AG10803 (cell line): ENCODE measurements at regions not wholly inside any gene's neighbourhood (a gene's known extent, or its start where the extent isn't known, plus 50 kb on each side); places are given as distances from the start of the nearest gene placed in this dataset.
A peak's percentile ranks its signal among the peaks of the same experiment; 100 is the strongest.
"Not testable (repeated sequence)": the region's sequence is repeated elsewhere in the genome, so short reads cannot be mapped to it uniquely, and the experiment has no call there.

Experiments
- DNase-seq: peaks from one replicate; pipeline ENCODE4 v3.0.0; 2010; ENCODE audit warnings: low read depth
- H3K4me3 ChIP-seq: 2 replicates; pipeline ENCODE4 v1.5.1; 2011; ENCODE audit warnings: mild to moderate bottlenecking, low read length, control low read depth
- TF ChIP-seq, protein P1 (sequence below): conservative IDR thresholded peaks from 2 replicates; pipeline ENCODE4 v1.5.1; 2011; ENCODE audit warnings: mild to moderate bottlenecking, low read length, control low read depth, inconsistent platforms

DNA sequence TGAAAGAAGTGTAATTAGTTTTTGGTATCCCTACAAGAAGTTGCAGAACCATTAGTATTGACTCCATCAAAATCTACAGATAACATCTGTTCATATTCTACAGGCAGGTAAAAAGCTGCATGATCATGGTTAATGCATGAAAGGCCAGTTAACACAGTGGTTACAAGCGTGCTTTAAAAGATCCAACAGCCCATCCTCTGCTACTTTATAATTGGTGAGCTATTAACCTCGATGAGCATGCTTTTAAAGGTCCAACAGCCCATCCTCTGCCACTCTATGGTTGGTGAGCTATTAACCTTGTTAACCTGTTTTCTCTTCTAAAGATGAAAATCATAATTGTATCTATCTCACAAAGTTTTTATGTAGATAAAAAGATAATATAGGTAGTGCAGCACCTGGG is 289.3 kb downstream of the DUSP6 start:
- H3K4me3 ChIP-seq: no peak overlapping the region
- TF ChIP-seq, protein P1, sequence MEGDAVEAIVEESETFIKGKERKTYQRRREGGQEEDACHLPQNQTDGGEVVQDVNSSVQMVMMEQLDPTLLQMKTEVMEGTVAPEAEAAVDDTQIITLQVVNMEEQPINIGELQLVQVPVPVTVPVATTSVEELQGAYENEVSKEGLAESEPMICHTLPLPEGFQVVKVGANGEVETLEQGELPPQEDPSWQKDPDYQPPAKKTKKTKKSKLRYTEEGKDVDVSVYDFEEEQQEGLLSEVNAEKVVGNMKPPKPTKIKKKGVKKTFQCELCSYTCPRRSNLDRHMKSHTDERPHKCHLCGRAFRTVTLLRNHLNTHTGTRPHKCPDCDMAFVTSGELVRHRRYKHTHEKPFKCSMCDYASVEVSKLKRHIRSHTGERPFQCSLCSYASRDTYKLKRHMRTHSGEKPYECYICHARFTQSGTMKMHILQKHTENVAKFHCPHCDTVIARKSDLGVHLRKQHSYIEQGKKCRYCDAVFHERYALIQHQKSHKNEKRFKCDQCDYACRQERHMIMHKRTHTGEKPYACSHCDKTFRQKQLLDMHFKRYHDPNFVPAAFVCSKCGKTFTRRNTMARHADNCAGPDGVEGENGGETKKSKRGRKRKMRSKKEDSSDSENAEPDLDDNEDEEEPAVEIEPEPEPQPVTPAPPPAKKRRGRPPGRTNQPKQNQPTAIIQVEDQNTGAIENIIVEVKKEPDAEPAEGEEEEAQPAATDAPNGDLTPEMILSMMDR: no peak
- DNase-seq: no peak

DNA sequence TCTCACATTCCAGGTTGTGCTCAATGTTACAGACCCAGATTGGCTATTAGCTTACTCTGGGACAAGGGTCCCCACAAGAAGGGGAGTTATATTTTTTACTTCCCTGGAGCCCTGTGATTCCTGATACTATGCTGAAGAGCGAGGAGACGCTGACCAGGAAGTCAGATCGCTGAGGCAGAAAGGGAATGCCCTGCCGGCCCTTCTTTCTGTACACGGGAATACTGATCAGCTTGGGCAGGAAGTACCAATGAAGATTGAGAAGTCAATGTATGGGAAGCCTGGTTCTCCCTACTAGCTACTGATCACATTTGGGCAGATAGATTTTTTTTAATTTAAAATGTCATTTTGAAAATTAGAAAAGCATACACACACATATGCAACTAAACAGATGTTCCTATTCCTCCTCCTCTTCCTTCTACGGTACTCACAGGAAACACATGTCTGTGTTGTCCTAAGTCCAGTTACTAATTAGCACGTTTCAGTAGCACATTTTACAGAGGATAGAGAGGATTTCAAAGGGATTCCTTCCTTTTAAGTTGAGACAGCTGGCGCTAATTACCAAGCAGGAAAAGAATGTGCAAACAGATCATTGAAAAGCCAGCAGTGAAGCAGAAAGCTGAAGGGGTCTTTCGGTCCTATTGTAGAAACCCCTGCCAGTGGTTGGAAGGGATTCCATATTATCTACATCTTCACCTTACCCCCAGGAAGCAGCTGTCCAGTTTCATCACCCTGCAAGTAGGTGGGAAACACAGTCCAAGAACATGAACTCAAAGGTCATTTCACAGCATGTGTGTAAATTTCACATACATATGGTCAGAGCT is 292.4 kb downstream of the DUSP6 start:
- no peak for DNase-seq
- H3K4me3 ChIP-seq: no peak overlapping the region
- TF ChIP-seq, protein P1: no peak

DNA sequence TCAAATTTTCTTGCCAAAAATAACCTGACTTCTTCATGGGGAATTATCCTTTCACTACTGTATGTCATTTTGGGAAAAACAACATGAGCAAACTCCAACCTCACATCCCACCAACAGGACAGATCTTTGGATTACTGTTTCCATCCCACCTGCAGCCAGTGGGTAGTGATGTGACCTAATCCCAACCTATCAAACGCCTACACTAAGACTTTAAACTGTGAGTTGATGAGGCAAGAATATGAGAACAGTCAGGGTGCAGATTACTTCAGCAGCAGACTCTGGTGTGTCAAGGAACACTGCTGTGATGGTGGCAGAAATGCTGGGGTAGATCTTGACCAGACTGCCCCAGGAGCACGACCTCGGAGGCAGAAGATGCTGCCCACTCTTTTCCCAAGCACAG is 293.2 kb downstream of the DUSP6 start:
- DNase-seq: no peak
- H3K4me3 ChIP-seq: no peak overlapping the region
- TF ChIP-seq, protein P1: no peak

DNA sequence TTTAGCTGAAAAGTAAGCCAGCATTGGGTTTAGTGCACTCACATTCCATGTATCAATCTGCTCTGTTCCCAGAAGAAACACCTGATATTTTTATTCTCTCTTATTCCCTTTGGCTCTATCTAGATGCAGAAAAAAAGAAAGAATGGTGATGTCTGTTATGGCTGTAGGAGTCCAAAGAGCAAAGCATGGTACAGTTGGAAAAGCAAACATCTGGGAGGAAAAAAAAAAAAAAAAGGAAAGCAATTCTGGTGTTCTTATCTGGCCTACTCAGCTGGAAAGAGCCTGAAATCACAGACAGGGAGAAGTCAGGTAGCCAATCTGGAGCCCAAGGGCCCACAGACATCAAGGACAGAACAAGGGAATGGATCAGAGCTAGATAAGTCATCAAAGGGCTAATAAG is 293.9 kb downstream of the DUSP6 start:
- DNase-seq: no peak
- TF ChIP-seq, protein P1: no peak
- no peak overlapping the region for H3K4me3 ChIP-seq

DNA sequence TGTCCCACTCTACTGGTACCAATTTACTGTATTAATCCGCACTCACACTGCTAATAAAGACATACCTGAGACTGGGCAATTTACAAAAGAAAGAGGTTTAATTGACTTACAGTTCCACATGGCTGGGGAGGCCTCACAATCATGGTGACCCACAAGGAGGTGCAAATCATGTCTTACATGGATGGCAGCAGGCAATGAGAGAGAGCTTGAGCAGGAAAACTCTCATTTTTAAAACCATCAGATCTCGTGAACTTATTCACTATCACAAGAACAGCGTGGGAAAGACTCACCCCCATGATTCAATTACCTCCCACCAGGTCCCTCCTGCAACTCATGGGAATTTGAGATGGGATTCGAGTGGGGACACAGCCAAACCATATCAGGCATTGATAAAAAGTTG is 298.5 kb downstream of the DUSP6 start:
- not testable (repeated sequence) for DNase-seq

DNA sequence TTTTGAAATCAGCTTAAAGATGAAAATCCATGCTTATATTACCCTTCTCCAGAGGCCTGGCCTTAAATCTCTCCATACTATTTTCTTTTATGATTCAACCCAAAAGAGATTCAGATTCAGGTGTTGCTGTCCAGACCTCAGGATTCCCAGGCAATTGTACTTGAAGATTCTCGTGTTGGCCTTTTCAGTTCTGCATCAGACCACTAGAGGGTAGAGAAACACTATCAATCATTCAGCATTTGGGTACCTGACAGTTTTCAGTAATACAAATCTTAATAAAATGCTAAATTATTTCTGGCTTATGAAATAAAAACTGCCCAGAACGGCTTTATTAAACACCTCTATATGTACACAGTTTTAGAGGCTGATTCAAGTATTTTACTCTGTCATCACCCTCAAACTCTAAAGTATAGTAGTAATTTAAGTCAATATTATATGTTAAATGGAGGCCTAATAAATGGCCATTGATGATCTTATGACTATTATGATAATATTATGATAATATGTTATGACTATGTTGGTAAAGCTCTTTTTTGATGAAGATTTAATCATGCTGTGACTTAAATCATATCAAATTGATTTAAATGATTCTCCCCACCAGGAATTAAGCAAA is 301.1 kb downstream of the DUSP6 start:
- no peak overlapping the region for H3K4me3 ChIP-seq
- peak; percentile 69 for DNase-seq
- TF ChIP-seq, protein P1: peak; percentile 96

More for the DNA sequence above, 298.5 kb downstream of the DUSP6 start:
- not testable (repeated sequence) for H3K4me3 ChIP-seq

DNA sequence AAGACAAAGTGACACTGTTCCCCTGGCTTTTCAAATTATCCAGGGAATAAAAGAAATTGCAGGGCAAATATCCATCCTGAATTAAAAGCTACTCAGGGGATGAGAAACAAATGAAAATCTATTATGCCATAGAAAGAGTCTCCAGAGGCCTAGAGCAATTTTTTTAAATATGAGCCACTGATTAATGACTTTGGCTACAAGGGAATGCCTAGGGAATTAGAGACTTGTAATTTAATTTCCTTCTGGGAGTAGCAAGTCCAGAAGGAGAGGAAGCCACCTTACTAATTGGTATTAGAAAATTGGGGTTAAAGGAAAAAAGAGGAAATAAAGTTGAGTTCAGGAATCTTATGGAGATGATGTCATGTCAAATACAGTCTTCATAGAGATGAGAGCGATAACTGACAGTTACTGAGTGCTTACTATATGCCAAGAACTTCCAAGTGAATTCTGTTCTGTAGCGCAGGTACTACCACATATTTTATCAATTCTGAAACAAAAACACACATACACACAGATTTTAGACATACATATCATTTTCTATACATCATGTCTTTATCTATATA is 304.4 kb downstream of the DUSP6 start:
- no peak overlapping the region for H3K4me3 ChIP-seq
- TF ChIP-seq, protein P1: no peak
- no peak for DNase-seq
